Testis (tissue), 2 donors: ENCODE measurements at regions not wholly inside any gene's neighbourhood (a gene's known extent, or its start where the extent isn't known, plus 50 kb on each side); places are given as distances from the start of the nearest gene placed in this dataset.

Experiments used
- CTCF ChIP-seq, 3 experiments: fragments of 450-650 bp in 2 of 3; fragments of 200-600 bp in 1 of 3; sonication (generic) in 1 of 3; IDR thresholded peaks; one replicate each; pipeline ENCODE4 v1.5.1; 2016 to 2019; ENCODE audit warnings: antibody characterized with exemption in 3 of 3, mild to moderate bottlenecking in 2 of 3, moderate library complexity in 1 of 3
- POLR2A ChIP-seq: fragments of 450-650 bp; IDR thresholded peaks from one replicate; pipeline ENCODE4 v1.6.1; 2017; ENCODE audit warnings: antibody characterized with exemption, mild to moderate bottlenecking, moderate library complexity

GRCh38 chr20:52655395-52655794, 316.8 kb upstream of the TSHZ2 start:
- no peak for TF ChIP-seq CTCF (IDR thresholded peaks at IDR 0.05)
- no peak for TF ChIP-seq POLR2A
